ENCODE measurements at regions not wholly inside any gene's neighbourhood (a gene's known extent, or its start where the extent isn't known, plus 50 kb on each side); places are given as distances from the start of the nearest gene placed in this dataset.

DNA sequence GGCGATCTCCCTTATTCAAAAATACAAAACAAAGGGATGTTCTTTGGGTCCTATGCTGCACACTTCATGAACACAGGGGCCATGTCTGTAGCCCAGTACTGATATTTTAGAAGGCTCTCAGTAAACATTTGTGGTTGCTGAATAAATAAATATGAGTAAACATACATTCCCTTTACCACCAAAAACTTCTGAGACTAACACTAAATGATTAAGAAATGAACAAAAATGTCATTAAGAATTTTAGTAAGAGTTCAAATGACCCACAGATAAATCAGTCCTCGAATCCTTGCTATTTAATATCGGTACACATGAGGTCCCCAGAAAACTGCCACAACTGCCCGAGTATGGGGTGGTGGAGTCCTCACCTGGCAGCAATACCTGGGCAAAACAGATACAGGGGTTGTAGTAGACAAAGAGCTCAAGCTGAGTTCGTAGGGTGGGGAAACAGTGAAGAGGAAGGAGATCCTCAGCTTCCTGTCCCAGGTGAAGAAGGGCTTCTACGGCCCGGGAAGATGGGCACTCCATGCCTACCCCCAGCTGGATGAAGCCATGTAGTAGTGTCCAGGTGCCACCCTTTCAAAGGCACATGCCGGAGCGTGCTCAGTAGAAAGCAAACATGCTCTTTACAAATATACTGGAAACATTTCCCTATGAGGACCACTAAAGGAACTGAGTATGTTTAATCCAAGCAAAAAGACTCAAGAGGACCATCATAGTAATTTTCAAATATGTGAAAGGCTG, 72.6 kb upstream of the ARHGAP29 start (continued):
- TF ChIP-seq REL (CRISPR knock-in tag; conservative IDR thresholded peaks at IDR 0.05) (no peak), YEATS4 (CRISPR knock-in tag; IDR thresholded peaks at IDR 0.05; ENCODE audit: borderline replicate concordance) (no peak), ISX (CRISPR knock-in tag; conservative IDR thresholded peaks at IDR 0.05) (no peak), EZH2 (conservative IDR thresholded peaks at IDR 0.05; ENCODE audit: low read depth, low read length) (no peak), SMARCE1 (IDR thresholded peaks at IDR 0.05; ENCODE audit: borderline replicate concordance) (no peak), PHB2 (IDR thresholded peaks at IDR 0.05; ENCODE audit: partially characterized antibody) (no peak), SRY (CRISPR knock-in tag; IDR thresholded peaks at IDR 0.05) (no peak)
- TF ChIP-seq, protein P1, sequence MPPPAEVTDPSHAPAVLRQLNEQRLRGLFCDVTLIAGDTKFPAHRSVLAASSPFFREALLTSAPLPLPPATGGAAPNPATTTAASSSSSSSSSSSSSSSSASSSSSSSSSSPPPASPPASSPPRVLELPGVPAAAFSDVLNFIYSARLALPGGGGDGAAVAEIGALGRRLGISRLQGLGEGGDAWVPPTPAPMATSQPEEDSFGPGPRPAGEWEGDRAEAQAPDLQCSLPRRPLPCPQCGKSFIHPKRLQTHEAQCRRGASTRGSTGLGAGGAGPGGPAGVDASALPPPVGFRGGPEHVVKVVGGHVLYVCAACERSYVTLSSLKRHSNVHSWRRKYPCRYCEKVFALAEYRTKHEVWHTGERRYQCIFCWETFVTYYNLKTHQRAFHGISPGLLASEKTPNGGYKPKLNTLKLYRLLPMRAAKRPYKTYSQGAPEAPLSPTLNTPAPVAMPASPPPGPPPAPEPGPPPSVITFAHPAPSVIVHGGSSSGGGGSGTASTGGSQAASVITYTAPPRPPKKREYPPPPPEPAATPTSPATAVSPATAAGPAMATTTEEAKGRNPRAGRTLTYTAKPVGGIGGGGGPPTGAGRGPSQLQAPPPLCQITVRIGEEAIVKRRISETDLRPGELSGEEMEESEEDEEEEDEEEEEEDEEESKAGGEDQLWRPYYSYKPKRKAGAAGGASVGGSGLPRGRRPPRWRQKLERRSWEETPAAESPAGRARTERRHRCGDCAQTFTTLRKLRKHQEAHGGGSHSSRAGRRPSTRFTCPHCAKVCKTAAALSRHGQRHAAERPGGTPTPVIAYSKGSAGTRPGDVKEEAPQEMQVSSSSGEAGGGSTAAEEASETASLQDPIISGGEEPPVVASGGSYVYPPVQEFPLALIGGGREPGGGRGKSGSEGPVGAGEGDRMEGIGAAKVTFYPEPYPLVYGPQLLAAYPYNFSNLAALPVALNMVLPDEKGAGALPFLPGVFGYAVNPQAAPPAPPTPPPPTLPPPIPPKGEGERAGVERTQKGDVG (CRISPR knock-in tag; IDR thresholded peaks at IDR 0.05; ENCODE audit: borderline replicate concordance): peak; percentile 7; the same call in 1 of the 2 replicates
- TF ChIP-seq, protein P2, sequence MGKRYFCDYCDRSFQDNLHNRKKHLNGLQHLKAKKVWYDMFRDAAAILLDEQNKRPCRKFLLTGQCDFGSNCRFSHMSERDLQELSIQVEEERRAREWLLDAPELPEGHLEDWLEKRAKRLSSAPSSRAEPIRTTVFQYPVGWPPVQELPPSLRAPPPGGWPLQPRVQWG (CRISPR knock-in tag; IDR thresholded peaks at IDR 0.05; ENCODE audit: borderline replicate concordance, low read depth): no peak
- TF ChIP-seq, protein P3, sequence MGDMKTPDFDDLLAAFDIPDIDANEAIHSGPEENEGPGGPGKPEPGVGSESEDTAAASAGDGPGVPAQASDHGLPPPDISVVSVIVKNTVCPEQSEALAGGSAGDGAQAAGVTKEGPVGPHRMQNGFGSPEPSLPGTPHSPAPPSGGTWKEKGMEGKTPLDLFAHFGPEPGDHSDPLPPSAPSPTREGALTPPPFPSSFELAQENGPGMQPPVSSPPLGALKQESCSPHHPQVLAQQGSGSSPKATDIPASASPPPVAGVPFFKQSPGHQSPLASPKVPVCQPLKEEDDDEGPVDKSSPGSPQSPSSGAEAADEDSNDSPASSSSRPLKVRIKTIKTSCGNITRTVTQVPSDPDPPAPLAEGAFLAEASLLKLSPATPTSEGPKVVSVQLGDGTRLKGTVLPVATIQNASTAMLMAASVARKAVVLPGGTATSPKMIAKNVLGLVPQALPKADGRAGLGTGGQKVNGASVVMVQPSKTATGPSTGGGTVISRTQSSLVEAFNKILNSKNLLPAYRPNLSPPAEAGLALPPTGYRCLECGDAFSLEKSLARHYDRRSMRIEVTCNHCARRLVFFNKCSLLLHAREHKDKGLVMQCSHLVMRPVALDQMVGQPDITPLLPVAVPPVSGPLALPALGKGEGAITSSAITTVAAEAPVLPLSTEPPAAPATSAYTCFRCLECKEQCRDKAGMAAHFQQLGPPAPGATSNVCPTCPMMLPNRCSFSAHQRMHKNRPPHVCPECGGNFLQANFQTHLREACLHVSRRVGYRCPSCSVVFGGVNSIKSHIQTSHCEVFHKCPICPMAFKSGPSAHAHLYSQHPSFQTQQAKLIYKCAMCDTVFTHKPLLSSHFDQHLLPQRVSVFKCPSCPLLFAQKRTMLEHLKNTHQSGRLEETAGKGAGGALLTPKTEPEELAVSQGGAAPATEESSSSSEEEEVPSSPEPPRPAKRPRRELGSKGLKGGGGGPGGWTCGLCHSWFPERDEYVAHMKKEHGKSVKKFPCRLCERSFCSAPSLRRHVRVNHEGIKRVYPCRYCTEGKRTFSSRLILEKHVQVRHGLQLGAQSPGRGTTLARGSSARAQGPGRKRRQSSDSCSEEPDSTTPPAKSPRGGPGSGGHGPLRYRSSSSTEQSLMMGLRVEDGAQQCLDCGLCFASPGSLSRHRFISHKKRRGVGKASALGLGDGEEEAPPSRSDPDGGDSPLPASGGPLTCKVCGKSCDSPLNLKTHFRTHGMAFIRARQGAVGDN (CRISPR knock-in tag; IDR thresholded peaks at IDR 0.05): peak; percentile 49; the same call in 1 of the 2 replicates
- TF ChIP-seq, protein P4, sequence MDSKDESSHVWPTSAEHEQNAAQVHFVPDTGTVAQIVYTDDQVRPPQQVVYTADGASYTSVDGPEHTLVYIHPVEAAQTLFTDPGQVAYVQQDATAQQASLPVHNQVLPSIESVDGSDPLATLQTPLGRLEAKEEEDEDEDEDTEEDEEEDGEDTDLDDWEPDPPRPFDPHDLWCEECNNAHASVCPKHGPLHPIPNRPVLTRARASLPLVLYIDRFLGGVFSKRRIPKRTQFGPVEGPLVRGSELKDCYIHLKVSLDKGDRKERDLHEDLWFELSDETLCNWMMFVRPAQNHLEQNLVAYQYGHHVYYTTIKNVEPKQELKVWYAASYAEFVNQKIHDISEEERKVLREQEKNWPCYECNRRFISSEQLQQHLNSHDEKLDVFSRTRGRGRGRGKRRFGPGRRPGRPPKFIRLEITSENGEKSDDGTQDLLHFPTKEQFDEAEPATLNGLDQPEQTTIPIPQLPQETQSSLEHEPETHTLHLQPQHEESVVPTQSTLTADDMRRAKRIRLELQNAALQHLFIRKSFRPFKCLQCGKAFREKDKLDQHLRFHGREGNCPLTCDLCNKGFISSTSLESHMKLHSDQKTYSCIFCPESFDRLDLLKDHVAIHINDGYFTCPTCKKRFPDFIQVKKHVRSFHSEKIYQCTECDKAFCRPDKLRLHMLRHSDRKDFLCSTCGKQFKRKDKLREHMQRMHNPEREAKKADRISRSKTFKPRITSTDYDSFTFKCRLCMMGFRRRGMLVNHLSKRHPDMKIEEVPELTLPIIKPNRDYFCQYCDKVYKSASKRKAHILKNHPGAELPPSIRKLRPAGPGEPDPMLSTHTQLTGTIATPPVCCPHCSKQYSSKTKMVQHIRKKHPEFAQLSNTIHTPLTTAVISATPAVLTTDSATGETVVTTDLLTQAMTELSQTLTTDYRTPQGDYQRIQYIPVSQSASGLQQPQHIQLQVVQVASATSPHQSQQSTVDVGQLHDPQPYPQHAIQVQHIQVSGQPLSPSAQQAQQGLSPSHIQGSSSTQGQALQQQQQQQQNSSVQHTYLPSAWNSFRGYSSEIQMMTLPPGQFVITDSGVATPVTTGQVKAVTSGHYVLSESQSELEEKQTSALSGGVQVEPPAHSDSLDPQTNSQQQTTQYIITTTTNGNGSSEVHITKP (CRISPR knock-in tag; IDR thresholded peaks at IDR 0.05; ENCODE audit: low read depth): no peak
- TF ChIP-seq, protein P5, sequence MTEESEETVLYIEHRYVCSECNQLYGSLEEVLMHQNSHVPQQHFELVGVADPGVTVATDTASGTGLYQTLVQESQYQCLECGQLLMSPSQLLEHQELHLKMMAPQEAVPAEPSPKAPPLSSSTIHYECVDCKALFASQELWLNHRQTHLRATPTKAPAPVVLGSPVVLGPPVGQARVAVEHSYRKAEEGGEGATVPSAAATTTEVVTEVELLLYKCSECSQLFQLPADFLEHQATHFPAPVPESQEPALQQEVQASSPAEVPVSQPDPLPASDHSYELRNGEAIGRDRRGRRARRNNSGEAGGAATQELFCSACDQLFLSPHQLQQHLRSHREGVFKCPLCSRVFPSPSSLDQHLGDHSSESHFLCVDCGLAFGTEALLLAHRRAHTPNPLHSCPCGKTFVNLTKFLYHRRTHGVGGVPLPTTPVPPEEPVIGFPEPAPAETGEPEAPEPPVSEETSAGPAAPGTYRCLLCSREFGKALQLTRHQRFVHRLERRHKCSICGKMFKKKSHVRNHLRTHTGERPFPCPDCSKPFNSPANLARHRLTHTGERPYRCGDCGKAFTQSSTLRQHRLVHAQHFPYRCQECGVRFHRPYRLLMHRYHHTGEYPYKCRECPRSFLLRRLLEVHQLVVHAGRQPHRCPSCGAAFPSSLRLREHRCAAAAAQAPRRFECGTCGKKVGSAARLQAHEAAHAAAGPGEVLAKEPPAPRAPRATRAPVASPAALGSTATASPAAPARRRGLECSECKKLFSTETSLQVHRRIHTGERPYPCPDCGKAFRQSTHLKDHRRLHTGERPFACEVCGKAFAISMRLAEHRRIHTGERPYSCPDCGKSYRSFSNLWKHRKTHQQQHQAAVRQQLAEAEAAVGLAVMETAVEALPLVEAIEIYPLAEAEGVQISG (CRISPR knock-in tag; IDR thresholded peaks at IDR 0.05): no peak
- TF ChIP-seq, protein P6, sequence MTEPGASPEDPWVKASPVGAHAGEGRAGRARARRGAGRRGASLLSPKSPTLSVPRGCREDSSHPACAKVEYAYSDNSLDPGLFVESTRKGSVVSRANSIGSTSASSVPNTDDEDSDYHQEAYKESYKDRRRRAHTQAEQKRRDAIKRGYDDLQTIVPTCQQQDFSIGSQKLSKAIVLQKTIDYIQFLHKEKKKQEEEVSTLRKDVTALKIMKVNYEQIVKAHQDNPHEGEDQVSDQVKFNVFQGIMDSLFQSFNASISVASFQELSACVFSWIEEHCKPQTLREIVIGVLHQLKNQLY (CRISPR knock-in tag; IDR thresholded peaks at IDR 0.05): no peak

All from HepG2 (cell line).